AG10803 (cell line): ENCODE measurements at regions not wholly inside any gene's neighbourhood (a gene's known extent, or its start where the extent isn't known, plus 50 kb on each side); places are given as distances from the start of the nearest gene placed in this dataset.

Experiments used
- DNase-seq: peaks from one replicate; pipeline ENCODE4 v3.0.0; 2010; ENCODE audit warnings: low read depth
- H3K4me3 ChIP-seq: 2 replicates; pipeline ENCODE4 v1.5.1; 2011; ENCODE audit warnings: mild to moderate bottlenecking, low read length, control low read depth
- CTCF ChIP-seq: conservative IDR thresholded peaks from 2 replicates; pipeline ENCODE4 v1.5.1; 2011; ENCODE audit warnings: mild to moderate bottlenecking, low read length, control low read depth, inconsistent platforms

GRCh38 chr1:60923389-60924087, 158.8 kb upstream of the NFIA start:
- TF ChIP-seq CTCF: no peak
- H3K4me3 ChIP-seq: no peak overlapping the region
- DNase-seq: no peak

GRCh38 chr1:60922304-60922703, 160.1 kb upstream of the NFIA start:
- DNase-seq: peak; percentile 1
- H3K4me3 ChIP-seq: no peak overlapping the region
- no peak for TF ChIP-seq CTCF

GRCh38 chr1:60921175-60921574, 161.2 kb upstream of the NFIA start:
- no peak for TF ChIP-seq CTCF
- no peak overlapping the region for H3K4me3 ChIP-seq
- no peak for DNase-seq

GRCh38 chr1:60920561-60920960, 161.8 kb upstream of the NFIA start:
- H3K4me3 ChIP-seq: no peak overlapping the region
- no peak for TF ChIP-seq CTCF
- no peak for DNase-seq

- no peak overlapping the region for H3K4me3 ChIP-seq
- DNase-seq: no peak
- no peak for TF ChIP-seq CTCF
These were observed 163.5 kb upstream of the NFIA start for GRCh38 chr1:60918867-60919266.

- H3K4me3 ChIP-seq: no peak overlapping the region
- no peak for DNase-seq
These were observed 165.5 kb upstream of the NFIA start for GRCh38 chr1:60916906-60917305.

More at GRCh38 chr1:60916906-60917305, 165.5 kb upstream of the NFIA start:
- no peak for TF ChIP-seq CTCF
